ENCODE measurements at regions not wholly inside any gene's neighbourhood (a gene's known extent, or its start where the extent isn't known, plus 50 kb on each side); places are given as distances from the start of the nearest gene placed in this dataset.

GRCh38 chr21:22201669-22202068, 1203.5 kb downstream of the NCAM2 start:
- H4K20me1 ChIP-seq (ENCODE audit: insufficient read depth): no peaks in the 10 kb centered on the region
- H3K27ac ChIP-seq (ENCODE audit: low read depth, low read length): no peak overlapping the region
- CTCF ChIA-PET: no interaction called here
- POLR2A ChIA-PET: no interaction called here
- H3K9me2 ChIP-seq (ENCODE audit: insufficient read depth): no peaks in the 10 kb centered on the region
- DNase-seq (ENCODE audit: low read depth, low spot score) (no peak), ATAC-seq (no peak)
- H3K4me1 ChIP-seq (ENCODE audit: control insufficient read depth in 1 of 2, insufficient read depth in 2 of 2, low read length in 2 of 2): no peaks in the 10 kb centered on the region
- no peak overlapping the region for H3K4me3 ChIP-seq (replicated peaks in 1 of 2; ENCODE audit: low read depth in 1 of 2, low read length in 2 of 2)
- no peak overlapping the region for H3K4me2 ChIP-seq (ENCODE audit: low read length)
- no peaks in the 10 kb centered on the region for H3K79me2 ChIP-seq (ENCODE audit: insufficient read depth, low read length)
- intact Hi-C loops (cut with micrococcal nuclease): no loop called here
- no peak overlapping the region for H2AFZ ChIP-seq (ENCODE audit: low read depth, low read length, poor library complexity, severe bottlenecking)
- no peaks in the 10 kb centered on the region for H3K27me3 ChIP-seq (ENCODE audit: insufficient read depth, low read length)
- RAD21 ChIA-PET (ENCODE audit: low non-redundant PET in 1 of 2, low total read pairs in 2 of 2, uncharacterized antibody in 2 of 2, unreplicated experiment in 2 of 2): no interaction called here
- H3K9ac ChIP-seq (ENCODE audit: low read length): no peak overlapping the region
- no TSS peak for BruUV-seq (replicated peaks)
- TF ChIP-seq, protein P1, sequence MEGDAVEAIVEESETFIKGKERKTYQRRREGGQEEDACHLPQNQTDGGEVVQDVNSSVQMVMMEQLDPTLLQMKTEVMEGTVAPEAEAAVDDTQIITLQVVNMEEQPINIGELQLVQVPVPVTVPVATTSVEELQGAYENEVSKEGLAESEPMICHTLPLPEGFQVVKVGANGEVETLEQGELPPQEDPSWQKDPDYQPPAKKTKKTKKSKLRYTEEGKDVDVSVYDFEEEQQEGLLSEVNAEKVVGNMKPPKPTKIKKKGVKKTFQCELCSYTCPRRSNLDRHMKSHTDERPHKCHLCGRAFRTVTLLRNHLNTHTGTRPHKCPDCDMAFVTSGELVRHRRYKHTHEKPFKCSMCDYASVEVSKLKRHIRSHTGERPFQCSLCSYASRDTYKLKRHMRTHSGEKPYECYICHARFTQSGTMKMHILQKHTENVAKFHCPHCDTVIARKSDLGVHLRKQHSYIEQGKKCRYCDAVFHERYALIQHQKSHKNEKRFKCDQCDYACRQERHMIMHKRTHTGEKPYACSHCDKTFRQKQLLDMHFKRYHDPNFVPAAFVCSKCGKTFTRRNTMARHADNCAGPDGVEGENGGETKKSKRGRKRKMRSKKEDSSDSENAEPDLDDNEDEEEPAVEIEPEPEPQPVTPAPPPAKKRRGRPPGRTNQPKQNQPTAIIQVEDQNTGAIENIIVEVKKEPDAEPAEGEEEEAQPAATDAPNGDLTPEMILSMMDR (IDR thresholded peaks at IDR 0.05 in 2 of 3, conservative IDR thresholded peaks at IDR 0.05 in 1 of 3; ENCODE audit: borderline replicate concordance in 1 of 3, insufficient read depth in 1 of 3, low read depth in 2 of 3, low read length in 2 of 3): no peak
- no peak for TF ChIP-seq SRF (IDR thresholded peaks at IDR 0.05; ENCODE audit: low read depth)
- no peak for TF ChIP-seq MAX (IDR thresholded peaks at IDR 0.05)
- TF ChIP-seq YY1 (IDR thresholded peaks at IDR 0.05; ENCODE audit: extremely low read depth, insufficient replicate concordance, low read depth, low read length): no peak
- no peak for TF ChIP-seq ELF1 (IDR thresholded peaks at IDR 0.05; ENCODE audit: borderline replicate concordance, low read depth)
- no peak for TF ChIP-seq JUND (IDR thresholded peaks at IDR 0.05)
- TF ChIP-seq FOSL1 (IDR thresholded peaks at IDR 0.05; ENCODE audit: low read depth): no peak
- no peak for TF ChIP-seq POLR2A (IDR thresholded peaks at IDR 0.05; ENCODE audit: borderline replicate concordance, extremely low read depth, insufficient read depth, insufficient read length)
- TF ChIP-seq CBX3 (IDR thresholded peaks at IDR 0.05; ENCODE audit: low read depth): no peak
- TF ChIP-seq EZH2 (IDR thresholded peaks at IDR 0.05): no peak
- no peak for TF ChIP-seq TCF7L2 (IDR thresholded peaks at IDR 0.05; ENCODE audit: borderline replicate concordance, extremely low read depth, insufficient read depth, insufficient read length)
- TF ChIP-seq, protein P2, sequence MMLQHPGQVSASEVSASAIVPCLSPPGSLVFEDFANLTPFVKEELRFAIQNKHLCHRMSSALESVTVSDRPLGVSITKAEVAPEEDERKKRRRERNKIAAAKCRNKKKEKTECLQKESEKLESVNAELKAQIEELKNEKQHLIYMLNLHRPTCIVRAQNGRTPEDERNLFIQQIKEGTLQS (IDR thresholded peaks at IDR 0.05): no peak
- no peak for TF ChIP-seq EGR1 (IDR thresholded peaks at IDR 0.05; ENCODE audit: low read depth)
- TF ChIP-seq SP1 (IDR thresholded peaks at IDR 0.05; ENCODE audit: low read depth): no peak
- TF ChIP-seq RAD21 (IDR thresholded peaks at IDR 0.05; ENCODE audit: low read depth): no peak
- no peak for TF ChIP-seq SIN3A (IDR thresholded peaks at IDR 0.05; ENCODE audit: low read depth)
- no peak for TF ChIP-seq CEBPB (IDR thresholded peaks at IDR 0.05; ENCODE audit: low read depth)
- TF ChIP-seq ZNF274 (IDR thresholded peaks at IDR 0.05; ENCODE audit: low read depth, low read length): no peak
- no peak for TF ChIP-seq ZBTB33 (IDR thresholded peaks at IDR 0.05; ENCODE audit: extremely low read depth, insufficient replicate concordance, low read length)
- peaks cover 23 to 37% of the 10 kb centered on the region in 2 experiments; a peak in 2 of 4 replicates for H3K9me3 ChIP-seq (ENCODE audit: control insufficient read depth in 1 of 2, insufficient read depth in 1 of 2, low read depth in 1 of 2, low read length in 2 of 2)
- H3K36me3 ChIP-seq (ENCODE audit: control insufficient read depth in 1 of 2, insufficient read depth in 2 of 2, low read length in 2 of 2): no peaks in the 10 kb centered on the region

All from HCT116 (cell line).